Stimulated activated CD8-positive, alpha-beta memory T cell treated with anti-CD3 and anti-CD28 coated beads, Interleukin-7, amount 100 ng/mL, for 24 hours (primary cell): ENCODE measurements at regions not wholly inside any gene's neighbourhood (a gene's known extent, or its start where the extent isn't known, plus 50 kb on each side); places are given as distances from the start of the nearest gene placed in this dataset.
"Not testable (repeated sequence)": the region's sequence is repeated elsewhere in the genome, so short reads cannot be mapped to it uniquely, and the experiment has no call there.

Experiments used
- DNase-seq: peaks from one replicate; pipeline ENCODE4 v3.0.0-alpha.2; 2020; ENCODE audit warnings: low read depth

DNA sequence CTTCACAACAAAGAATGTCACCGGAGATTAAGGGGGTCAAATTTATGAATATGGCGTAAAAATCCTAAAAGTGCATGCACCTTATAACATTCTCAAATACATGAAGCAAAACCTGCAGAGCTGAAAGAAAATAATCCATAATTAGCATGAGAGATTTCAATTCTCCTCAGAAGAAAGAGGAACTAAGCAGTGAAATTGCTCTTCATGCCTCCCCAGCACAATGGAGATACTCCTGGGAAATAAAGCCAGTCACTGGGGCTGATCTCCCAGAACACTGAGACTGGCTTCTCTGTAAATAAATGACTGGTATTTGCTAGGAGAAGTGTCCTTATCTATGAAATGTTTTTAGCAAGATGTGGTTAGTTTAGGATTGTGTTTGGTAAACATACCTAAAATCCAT is 68.1 kb downstream of the GOLGA6L6 start:
- not testable (repeated sequence) for DNase-seq

- not testable (repeated sequence) for DNase-seq
These were observed 68.6 kb downstream of the GOLGA6L6 start for GRCh38 chr15:20472983-20473382.

DNA sequence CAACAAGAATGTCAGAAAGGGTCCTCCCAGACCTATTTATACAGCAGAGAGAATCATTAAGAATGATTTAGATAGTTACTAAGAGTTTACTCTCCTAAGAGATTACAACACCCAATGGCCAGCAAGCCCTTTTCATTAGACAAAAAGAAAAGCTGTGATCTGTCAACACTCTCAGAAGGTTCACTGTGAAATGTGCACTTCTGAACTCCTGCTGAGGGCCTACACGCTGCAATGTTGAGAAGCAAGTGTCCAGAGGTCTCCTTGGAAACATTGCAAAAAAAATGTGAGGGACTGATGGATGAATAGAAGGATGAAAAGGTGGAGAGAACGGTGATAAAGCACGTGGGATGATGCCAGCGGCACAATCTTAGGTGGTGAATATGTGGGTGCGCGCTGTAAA is 70.8 kb downstream of the GOLGA6L6 start:
- DNase-seq = not testable (repeated sequence)

DNA sequence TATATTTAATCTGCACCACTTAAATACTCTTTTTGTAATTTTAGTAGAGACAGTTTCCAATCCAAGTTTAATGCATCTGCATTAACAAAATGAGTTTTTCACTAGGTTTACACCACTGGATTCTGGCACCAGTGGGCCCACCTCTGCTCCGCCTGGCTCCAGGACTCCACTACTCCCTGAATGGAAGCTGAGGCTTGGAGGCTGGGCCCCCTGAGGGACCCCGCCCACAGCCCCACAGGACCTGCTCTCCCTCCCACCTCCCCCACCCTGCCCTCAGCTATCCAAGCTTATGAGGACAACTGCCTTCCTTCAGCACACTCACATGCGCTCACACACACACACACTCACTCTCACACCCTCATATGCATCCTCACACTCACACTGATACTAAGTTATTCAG is 100.5 kb downstream of the GOLGA6L6 start:
- DNase-seq = not testable (repeated sequence)

DNA sequence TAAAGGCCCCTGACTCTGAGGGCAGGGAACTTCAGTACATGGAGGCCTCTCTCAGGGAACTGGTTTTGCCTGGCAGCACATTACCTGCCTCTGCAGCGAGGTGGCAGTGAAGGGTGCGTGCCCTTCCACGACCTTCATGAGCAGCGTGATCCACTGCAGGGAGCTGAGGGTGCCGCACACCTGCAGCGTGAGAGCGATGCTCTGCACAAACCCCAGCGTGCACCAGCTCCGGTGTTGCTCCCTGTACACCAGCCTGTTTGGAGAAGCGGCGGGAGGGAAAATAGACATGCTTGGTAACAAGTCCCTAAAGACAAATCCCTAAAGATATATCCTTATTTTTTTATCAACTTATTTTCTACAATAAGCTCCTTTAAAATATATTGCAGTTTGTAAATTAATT is 101.2 kb downstream of the GOLGA6L6 start:
- not testable (repeated sequence) for DNase-seq

DNA sequence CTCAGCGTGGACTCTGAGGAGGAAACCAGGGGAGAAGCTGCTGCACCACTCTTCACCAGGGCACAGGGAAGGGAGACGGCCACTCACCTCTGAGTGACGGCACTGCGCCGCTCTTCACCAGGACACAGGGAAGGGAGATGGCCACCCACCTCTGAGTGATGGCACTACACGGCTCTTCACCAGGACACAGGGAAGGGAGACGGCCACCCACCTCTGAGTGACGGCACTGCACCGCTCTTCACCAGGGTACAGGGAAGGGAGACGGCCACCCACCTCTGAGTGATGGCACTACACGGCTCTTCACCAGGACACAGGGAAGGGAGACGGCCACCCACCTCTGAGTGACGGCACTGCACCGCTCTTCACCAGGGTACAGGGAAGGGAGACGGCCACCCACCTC is 102.5 kb downstream of the GOLGA6L6 start:
- not testable (repeated sequence) for DNase-seq

- not testable (repeated sequence) for DNase-seq
These were observed 103.3 kb downstream of the GOLGA6L6 start for GRCh38 chr15:20438255-20438654.

- not testable (repeated sequence) for DNase-seq
These were observed 108.1 kb downstream of the GOLGA6L6 start for GRCh38 chr15:20433468-20433867.

- not testable (repeated sequence) for DNase-seq
These were observed 111.1 kb downstream of the GOLGA6L6 start for GRCh38 chr15:20430495-20430894.

DNA sequence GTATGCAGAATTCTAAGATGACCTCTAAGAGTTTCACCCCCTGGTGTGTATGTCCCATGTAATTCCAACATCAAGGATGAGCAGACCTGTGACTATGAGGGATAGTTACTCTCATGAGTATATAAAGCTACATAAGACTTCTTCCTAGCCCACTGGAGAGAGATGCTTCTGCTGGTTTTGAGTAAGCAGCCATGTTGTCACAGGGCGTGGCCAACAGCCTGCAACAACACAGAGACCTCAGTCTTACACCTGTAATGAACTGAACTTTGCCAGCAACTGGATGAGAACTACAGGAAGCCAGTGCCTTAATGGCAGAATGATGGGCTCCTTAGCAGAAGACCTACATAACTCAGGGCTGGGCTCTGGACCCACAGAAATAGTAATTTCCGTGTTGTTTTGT is 120.9 kb downstream of the GOLGA6L6 start:
- not testable (repeated sequence) for DNase-seq

- DNase-seq = not testable (repeated sequence)
These were observed 125.0 kb downstream of the GOLGA6L6 start for GRCh38 chr15:20416618-20417017.

GRCh38 chr15:20409667-20410198 is 131.9 kb downstream of the GOLGA6L6 start:
- DNase-seq = not testable (repeated sequence)

- DNase-seq = no peak
These were observed 132.4 kb downstream of the GOLGA6L6 start for GRCh38 chr15:20409247-20409646.

GRCh38 chr15:20407553-20407952 is 134.0 kb downstream of the GOLGA6L6 start:
- DNase-seq = no peak

GRCh38 chr15:20404571-20404970 is 137.0 kb downstream of the GOLGA6L6 start:
- DNase-seq = not testable (repeated sequence)

- DNase-seq = not testable (repeated sequence)
These were observed 139.0 kb downstream of the GOLGA6L6 start for GRCh38 chr15:20402586-20402985.

- not testable (repeated sequence) for DNase-seq
These were observed 140.5 kb downstream of the GOLGA6L6 start for GRCh38 chr15:20401058-20401457.

DNA sequence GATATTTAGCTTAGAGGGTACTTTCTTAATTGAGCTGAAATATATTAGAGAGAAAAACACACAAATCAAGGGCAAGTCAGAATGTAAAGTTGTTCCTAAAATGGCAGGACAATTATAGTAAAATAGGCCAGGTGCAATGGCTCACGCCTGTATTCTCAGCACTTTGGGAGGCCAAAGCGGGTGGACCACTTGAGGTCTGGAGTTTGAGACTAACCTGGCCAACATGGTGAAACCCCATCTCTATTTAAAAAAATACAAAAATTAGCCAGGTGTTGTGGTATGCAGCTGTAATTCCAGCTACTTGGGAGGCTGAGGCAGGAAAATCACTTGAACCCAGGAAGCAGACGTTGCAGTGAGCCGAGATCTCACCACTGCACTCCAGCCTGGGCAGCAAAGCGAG is 142.9 kb downstream of the GOLGA6L6 start:
- DNase-seq = not testable (repeated sequence)

- not testable (repeated sequence) for DNase-seq
These were observed 153.4 kb downstream of the GOLGA6L6 start for GRCh38 chr15:20388161-20388560.

- no peak for DNase-seq
These were observed 155.4 kb downstream of the GOLGA6L6 start for GRCh38 chr15:20386198-20386597.

DNA sequence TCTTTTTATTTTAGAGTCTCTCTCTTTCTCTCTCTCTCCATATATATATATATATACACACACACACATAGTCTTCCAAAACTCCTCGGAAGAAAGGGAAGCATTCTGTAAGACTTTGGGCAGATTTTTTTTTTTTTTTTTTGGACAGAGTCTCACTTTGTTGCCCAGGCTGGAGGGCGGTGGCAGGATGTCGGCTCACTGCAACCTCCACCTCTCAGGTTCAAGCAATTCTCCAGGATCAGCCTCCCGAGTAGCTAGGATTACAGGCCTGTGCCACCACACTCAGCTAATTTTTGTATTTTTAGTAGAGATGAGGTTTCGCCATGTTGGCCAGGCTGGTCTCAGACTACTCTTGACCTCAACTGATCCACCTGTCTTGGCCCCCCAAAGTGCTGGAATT is 161.4 kb downstream of the GOLGA6L6 start:
- not testable (repeated sequence) for DNase-seq

- DNase-seq = no peak
These were observed 164.7 kb downstream of the GOLGA6L6 start for GRCh38 chr15:20376872-20377271.

DNA sequence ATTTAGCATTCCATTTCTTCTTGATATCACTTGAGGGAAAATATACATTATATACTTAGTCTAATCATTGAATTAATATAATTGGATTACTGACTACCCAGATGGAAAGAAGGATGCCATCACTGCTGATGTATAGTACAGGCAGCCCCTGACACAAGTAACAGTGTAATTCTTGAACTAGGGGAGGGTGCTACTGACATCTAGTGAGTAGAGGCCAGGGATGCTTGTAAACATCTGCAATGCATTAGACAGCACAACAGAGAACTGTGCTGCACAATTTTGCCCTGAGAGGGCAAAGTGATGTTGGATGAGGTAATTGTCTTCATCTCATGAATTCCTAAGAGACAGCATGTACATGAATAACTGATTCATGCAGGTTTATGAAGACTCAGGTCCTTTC is 169.2 kb downstream of the GOLGA6L6 start:
- DNase-seq = not testable (repeated sequence)

- no peak for DNase-seq
These were observed 172.1 kb downstream of the GOLGA6L6 start for GRCh38 chr15:20369500-20369899.
